ENCODE measurements at regions not wholly inside any gene's neighbourhood (a gene's known extent, or its start where the extent isn't known, plus 50 kb on each side); places are given as distances from the start of the nearest gene placed in this dataset.
"Not testable (repeated sequence)": the region's sequence is repeated elsewhere in the genome, so short reads cannot be mapped to it uniquely, and the experiment has no call there.

DNA sequence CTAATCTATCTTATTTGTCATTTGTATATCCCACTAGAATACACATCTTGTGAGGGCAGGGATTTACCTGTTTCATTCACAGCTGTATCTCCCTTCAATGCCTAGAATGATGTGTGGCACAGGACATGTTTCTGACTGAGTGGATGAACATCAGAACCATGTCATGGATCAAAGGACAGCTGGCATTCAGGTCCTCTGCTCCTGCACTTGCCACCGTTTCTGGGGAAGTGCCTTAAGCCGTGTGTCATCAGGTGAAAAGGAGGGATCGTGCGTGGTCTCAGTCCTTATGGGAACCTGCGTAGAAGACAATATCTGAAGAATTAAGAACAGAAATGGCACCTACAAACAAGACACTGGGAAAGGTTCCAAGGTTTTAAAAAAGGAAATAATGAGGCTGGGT lies 206.1 kb upstream of the GATA6 start:
- H3K27ac ChIP-seq, result no peak overlapping the region
- TF ChIP-seq, protein P1, sequence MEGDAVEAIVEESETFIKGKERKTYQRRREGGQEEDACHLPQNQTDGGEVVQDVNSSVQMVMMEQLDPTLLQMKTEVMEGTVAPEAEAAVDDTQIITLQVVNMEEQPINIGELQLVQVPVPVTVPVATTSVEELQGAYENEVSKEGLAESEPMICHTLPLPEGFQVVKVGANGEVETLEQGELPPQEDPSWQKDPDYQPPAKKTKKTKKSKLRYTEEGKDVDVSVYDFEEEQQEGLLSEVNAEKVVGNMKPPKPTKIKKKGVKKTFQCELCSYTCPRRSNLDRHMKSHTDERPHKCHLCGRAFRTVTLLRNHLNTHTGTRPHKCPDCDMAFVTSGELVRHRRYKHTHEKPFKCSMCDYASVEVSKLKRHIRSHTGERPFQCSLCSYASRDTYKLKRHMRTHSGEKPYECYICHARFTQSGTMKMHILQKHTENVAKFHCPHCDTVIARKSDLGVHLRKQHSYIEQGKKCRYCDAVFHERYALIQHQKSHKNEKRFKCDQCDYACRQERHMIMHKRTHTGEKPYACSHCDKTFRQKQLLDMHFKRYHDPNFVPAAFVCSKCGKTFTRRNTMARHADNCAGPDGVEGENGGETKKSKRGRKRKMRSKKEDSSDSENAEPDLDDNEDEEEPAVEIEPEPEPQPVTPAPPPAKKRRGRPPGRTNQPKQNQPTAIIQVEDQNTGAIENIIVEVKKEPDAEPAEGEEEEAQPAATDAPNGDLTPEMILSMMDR (IDR thresholded peaks at IDR 0.05; ENCODE audit: low read depth, low read length), result no peak
- DNase-seq (ENCODE audit: low read depth in 1 of 2, low spot score in 1 of 2), result no peak
- no peaks in the 10 kb centered on the region for H3K9me3 ChIP-seq (ENCODE audit: low read depth)
- H3K4me3 ChIP-seq, result no peak overlapping the region
- H3K27me3 ChIP-seq, result no peaks in the 10 kb centered on the region
- no peaks in the 10 kb centered on the region for H3K36me3 ChIP-seq
- H3K4me1 ChIP-seq (ENCODE audit: low read depth), result peaks cover 14% of the 10 kb centered on the region

DNA sequence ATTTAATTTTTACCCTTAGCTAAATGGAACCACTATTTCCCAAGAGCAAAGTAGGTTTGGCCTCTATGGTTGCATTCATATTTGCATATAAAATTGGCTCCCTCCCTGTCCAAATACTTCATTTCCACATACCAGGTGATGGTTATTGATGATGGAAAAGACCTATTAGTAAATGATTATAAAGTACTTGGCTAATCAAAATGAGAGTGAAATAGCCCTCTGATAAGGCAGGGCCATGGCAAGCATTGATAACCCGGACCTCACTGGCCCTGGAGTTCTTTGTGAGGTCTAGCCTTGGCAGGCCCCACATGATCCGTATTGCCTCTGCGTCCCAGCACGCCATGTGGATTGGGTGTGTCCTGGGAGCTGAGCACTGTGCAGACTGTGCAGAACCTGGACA lies 201.1 kb upstream of the GATA6 start:
- TF ChIP-seq, protein P1 (IDR thresholded peaks at IDR 0.05; ENCODE audit: low read depth, low read length), result no peak
- no peaks in the 10 kb centered on the region for H3K27me3 ChIP-seq
- DNase-seq (ENCODE audit: low read depth in 1 of 2, low spot score in 1 of 2), result no peak
- no peaks in the 10 kb centered on the region for H3K36me3 ChIP-seq
- H3K27ac ChIP-seq, result no peak overlapping the region
- no peaks in the 10 kb centered on the region for H3K9me3 ChIP-seq (ENCODE audit: low read depth)
- H3K4me1 ChIP-seq (ENCODE audit: low read depth), result peaks cover 7% of the 10 kb centered on the region
- no peak overlapping the region for H3K4me3 ChIP-seq

DNA sequence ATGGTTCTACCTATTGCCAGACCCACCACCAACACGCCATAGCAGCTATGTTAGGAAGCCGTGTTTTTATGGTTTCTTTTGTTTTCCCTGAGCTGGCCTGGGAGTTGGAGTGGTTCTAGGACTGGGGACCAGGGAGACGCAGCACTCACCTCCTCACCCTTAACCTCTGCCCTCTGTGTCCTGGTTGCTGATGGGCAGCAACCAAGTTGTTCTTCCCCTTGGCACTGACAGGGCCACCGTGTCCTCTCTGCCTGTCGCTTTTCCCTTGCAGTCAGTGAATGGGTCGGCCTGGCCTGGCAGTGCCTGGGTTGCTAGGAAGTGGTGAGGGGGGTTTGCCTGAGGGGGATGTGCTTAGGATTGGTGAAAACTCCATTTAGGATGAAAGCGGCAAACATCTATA lies 197.1 kb upstream of the GATA6 start:
- Histone ChIP-seq H3K4me1 (ENCODE audit: low read depth) (peaks cover 7% of the 10 kb centered on the region), H3K9me3 (ENCODE audit: low read depth) (no peaks in the 10 kb centered on the region), H3K36me3 (no peaks in the 10 kb centered on the region), H3K27me3 (no peaks in the 10 kb centered on the region), H3K27ac (no peak overlapping the region), H3K4me3 (no peak overlapping the region)
- TF ChIP-seq, protein P1 (IDR thresholded peaks at IDR 0.05; ENCODE audit: low read depth, low read length), result no peak
- no peak for DNase-seq (ENCODE audit: low read depth in 1 of 2, low spot score in 1 of 2)

DNA sequence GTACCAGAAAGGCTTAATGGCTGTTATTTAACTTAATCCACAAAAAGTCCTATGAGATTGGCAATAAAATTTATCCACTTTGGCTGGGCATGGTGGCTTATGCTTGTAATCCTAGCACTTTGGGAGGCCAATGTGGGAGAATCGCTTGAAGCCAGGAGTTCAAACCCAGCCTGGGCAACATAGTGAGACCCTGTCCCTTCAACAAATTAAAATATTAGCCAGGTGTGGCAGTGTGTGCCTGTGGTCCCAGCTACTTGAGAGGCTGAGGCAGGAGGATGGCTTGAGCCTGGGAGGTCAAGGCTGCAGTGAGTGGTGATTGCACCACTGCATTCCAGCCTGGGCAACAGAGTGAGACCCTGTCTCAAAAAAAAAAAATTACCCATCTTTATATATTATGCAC lies 193.4 kb upstream of the GATA6 start:
- not testable (repeated sequence) for H3K27ac ChIP-seq; H3K36me3 ChIP-seq; DNase-seq (ENCODE audit: low read depth in 1 of 2, low spot score in 1 of 2); H3K27me3 ChIP-seq; H3K9me3 ChIP-seq (ENCODE audit: low read depth); H3K4me3 ChIP-seq
- peaks cover 32% of the 10 kb centered on the region for H3K4me1 ChIP-seq (ENCODE audit: low read depth)

DNA sequence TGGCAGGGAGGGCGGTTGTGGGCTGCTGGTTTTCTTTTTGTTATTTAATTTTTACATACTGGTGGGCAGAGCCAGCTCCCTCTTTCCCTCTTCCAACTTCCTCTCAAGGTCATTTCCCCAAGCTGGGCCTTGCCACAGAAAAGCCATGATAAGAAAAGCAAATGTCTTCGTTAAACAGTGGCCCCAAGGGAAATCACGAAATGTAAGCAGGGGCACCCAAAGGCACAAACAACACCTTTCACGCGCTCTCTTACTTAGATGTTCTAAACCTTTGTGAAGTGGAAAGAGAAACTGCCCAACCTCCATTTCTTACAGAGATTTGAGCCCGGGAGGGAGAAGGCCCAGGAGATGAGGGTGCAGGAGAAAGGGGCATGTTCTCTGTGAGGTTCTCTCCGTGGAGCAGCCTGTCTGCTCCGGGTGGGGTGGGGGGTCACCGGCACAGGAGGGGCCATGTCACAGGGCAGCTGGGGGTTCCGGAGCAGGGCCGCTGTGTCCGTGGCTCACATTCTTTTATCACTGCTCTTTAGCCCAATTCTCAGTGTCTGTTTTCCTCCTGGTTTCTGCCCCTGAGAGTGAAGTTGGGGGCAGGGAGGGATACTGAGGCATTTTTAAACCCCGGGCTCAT lies 190.7 kb upstream of the GATA6 start:
- no peak for DNase-seq (ENCODE audit: low read depth in 1 of 2, low spot score in 1 of 2)
- no peaks in the 10 kb centered on the region for H3K27me3 ChIP-seq
- no peaks in the 10 kb centered on the region for H3K9me3 ChIP-seq (ENCODE audit: low read depth)

DNA sequence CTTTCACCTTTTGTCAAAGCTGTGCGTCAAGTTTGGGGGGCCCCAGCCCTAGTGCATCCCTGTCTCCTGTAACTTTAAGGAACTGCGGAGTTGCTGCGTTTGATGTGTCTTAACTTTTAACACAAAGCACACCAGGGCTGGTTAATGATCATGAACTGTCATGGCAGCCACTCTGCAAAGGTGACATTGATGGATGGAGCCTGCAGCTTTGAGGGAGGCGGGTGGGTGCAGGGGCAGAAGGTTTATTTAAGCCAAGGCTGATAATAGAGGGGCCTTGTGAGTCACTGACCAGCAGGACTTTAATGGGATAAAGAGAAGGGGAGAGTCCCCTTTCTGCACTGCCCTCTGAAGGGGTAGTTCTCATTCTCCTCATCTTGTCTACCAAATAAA lies 190.2 kb upstream of the GATA6 start:
- TF ChIP-seq, protein P1 (IDR thresholded peaks at IDR 0.05; ENCODE audit: low read depth, low read length), result no peak
- no peaks in the 10 kb centered on the region for H3K36me3 ChIP-seq
- H3K9me3 ChIP-seq (ENCODE audit: low read depth), result no peaks in the 10 kb centered on the region
- peak in 1 of 2 donors; percentile 72 for DNase-seq (ENCODE audit: low read depth in 1 of 2, low spot score in 1 of 2)
- H3K27me3 ChIP-seq, result no peaks in the 10 kb centered on the region
- H3K4me3 ChIP-seq, result no peak overlapping the region
- H3K4me1 ChIP-seq (ENCODE audit: low read depth), result peaks cover 36% of the 10 kb centered on the region
- H3K27ac ChIP-seq, result peak overlapping the region; percentile 87

More for the DNA sequence above, 190.7 kb upstream of the GATA6 start:
- H3K36me3 ChIP-seq, result no peaks in the 10 kb centered on the region
- H3K4me1 ChIP-seq (ENCODE audit: low read depth), result peaks cover 36% of the 10 kb centered on the region
- no peak overlapping the region for H3K4me3 ChIP-seq
- H3K27ac ChIP-seq, result peak overlapping the region; percentile 87
- TF ChIP-seq, protein P1 (IDR thresholded peaks at IDR 0.05; ENCODE audit: low read depth, low read length), result no peak
